GM12878 (cell line): ENCODE measurements at regions not wholly inside any gene's neighbourhood (a gene's known extent, or its start where the extent isn't known, plus 50 kb on each side); places are given as distances from the start of the nearest gene placed in this dataset.

Experiments used
- ATAC-seq: fragments of 200-7000 bp; cut with Tn5 transposase; 3 replicates; pipeline ENCODE4 v1.9.1; 2020; ENCODE audit warnings: mild to moderate bottlenecking, moderate library complexity
- BruUV-seq: library from RNA; stranded (reverse); fragments of 400-500 nt; replicated peaks from 2 replicates; lab custom pipeline; 2021; lab: Mats Ljungman, UMichigan
- CTCF ChIA-PET: fragments of 300-600 bp; sonication (Branson Sonifier 250); formaldehyde crosslinking; extraction: SDS; loops from one replicate; lab custom pipeline; 2021; ENCODE audit warnings: inconsistent platforms; lab: Yijun Ruan, JAX
- POLR2A ChIA-PET: fragments of 350-600 bp; formaldehyde crosslinking; extraction: SDS; loops from one replicate; lab custom pipeline; 2021; ENCODE audit warnings: inconsistent platforms; lab: Charles Lee
- RAD21 ChIA-PET: fragments of 300-600 bp; sonication (Branson Sonifier 250); formaldehyde crosslinking; loops from one replicate; lab custom pipeline; 2023; ENCODE audit warnings: antibody characterized with exemption; ENCODE audit not compliant: unreplicated experiment; lab: Charles Lee
- SMC1A ChIA-PET: fragments of 300-600 bp; sonication (Branson Sonifier 250); formaldehyde crosslinking; loops from one replicate; lab custom pipeline; 2023; ENCODE audit not compliant: unreplicated experiment, uncharacterized antibody; lab: Charles Lee
- DNase-seq: peaks from one replicate; pipeline ENCODE4 v3.0.0-alpha.2; 2011; ENCODE audit warnings: low read depth, low spot score
- FAIRE-seq: peaks from 3 replicates; lab custom pipeline; 2011; peaks lifted over from hg19 to GRCh38; lab: Jason Lieb, UNC
- H2AFZ ChIP-seq: 2 replicates; pipeline ENCODE4 v1.6.0; 2011; ENCODE audit warnings: low read depth, low read length, control low read depth; ENCODE audit not compliant: control insufficient read depth
- H3K27ac ChIP-seq: 2 replicates; pipeline ENCODE4 v1.5.1; 2011; ENCODE audit warnings: control low read depth; ENCODE audit not compliant: control insufficient read depth, insufficient read depth
- H3K27me3 ChIP-seq, 2 experiments: replicated peaks in 1 of 2; 2 replicates each; pipeline versions ENCODE4 v1.6.0 to v1.6.1; 2011; ENCODE audit warnings: low read length in 1 of 2; ENCODE audit not compliant: control insufficient read depth in 2 of 2, insufficient read depth in 2 of 2
- H3K36me3 ChIP-seq, 2 experiments: 2 replicates each; pipeline ENCODE4 v1.5.1; 2011; ENCODE audit warnings: low read length in 1 of 2; ENCODE audit not compliant: control insufficient read depth in 2 of 2, insufficient read depth in 2 of 2
- H3K4me1 ChIP-seq: 2 replicates; pipeline ENCODE4 v1.6.1; 2011; ENCODE audit warnings: mild to moderate bottlenecking, low read length, moderate library complexity, mixed read lengths; ENCODE audit not compliant: control insufficient read depth, insufficient read depth
- H3K4me2 ChIP-seq: 2 replicates; pipeline ENCODE4 v1.6.0; 2011; ENCODE audit warnings: control low read depth; ENCODE audit not compliant: control insufficient read depth, insufficient read depth
- H3K4me3 ChIP-seq: fragments of 200-600 bp; sonication (generic); 2 replicates; pipeline ENCODE4 v1.5.1; 2016
- H3K79me2 ChIP-seq: 2 replicates; pipeline ENCODE4 v1.6.0; 2011; ENCODE audit warnings: low read length; ENCODE audit not compliant: control insufficient read depth, insufficient read depth
- H3K9ac ChIP-seq: 2 replicates; pipeline ENCODE4 v1.8.0; 2011; ENCODE audit warnings: low read length, control low read depth, mixed read lengths; ENCODE audit not compliant: control insufficient read depth, insufficient read depth
- H3K9me3 ChIP-seq: replicated peaks from 3 replicates; pipeline ENCODE4 v1.5.1; 2011; ENCODE audit warnings: mild to moderate bottlenecking, low read length; ENCODE audit not compliant: control insufficient read depth, insufficient read depth
- H4K20me1 ChIP-seq: 2 replicates; pipeline ENCODE4 v1.6.0; 2011; ENCODE audit not compliant: control insufficient read depth, insufficient read depth
- MTA3 ChIP-seq: IDR thresholded peaks from 2 replicates; pipeline ENCODE4 v1.6.1; 2012; ENCODE audit warnings: low read length, inconsistent platforms, borderline replicate concordance
- SIN3A ChIP-seq: IDR thresholded peaks from 2 replicates; pipeline ENCODE4 v1.6.1; 2012; ENCODE audit warnings: low read depth, low read length, improper control_type of control experiment
- SMARCA5 ChIP-seq: fragments of 450-650 bp; IDR thresholded peaks from 2 replicates; pipeline ENCODE4 v1.6.1; 2017; ENCODE audit warnings: mild to moderate bottlenecking
- TCF3 ChIP-seq: IDR thresholded peaks from 2 replicates; pipeline ENCODE4 v1.6.1; 2012; ENCODE audit warnings: low read depth, mild to moderate bottlenecking, low read length, borderline replicate concordance; ENCODE audit not compliant: insufficient read depth
- TCF7 ChIP-seq: IDR thresholded peaks from 2 replicates; pipeline ENCODE4 v1.6.1; 2014; ENCODE audit warnings: antibody characterized with exemption, borderline replicate concordance
- WGBS: methylation state at CpG from one replicate; pipeline ENCODE4 v1.1.6; 2016; ENCODE audit warnings: low lambda C conversion rate; ENCODE audit not compliant: insufficient replicate concordance, insufficient coverage; ENCODE audit errors: missing lambda C conversion rate; 5-methylcytosine and 5-hydroxymethylcytosine counted together
- in situ Hi-C: fragments of 300-500 bp; cut with MboI; formaldehyde crosslinking; loops from 9 replicates; pipeline ENCODE4 v1.14.3; 2018; ENCODE audit warnings: mixed read lengths
- intact Hi-C: fragments of 100-400 bp; cut with micrococcal nuclease; formaldehyde crosslinking; loops from one replicate; pipeline ENCODE4 v1.14.2; 2022; ENCODE audit not compliant: unreplicated experiment
- TF ChIP-seq, protein P1 (sequence below): fragments of 450-650 bp; formaldehyde crosslinking; IDR thresholded peaks from 2 replicates; pipeline ENCODE4 v1.5.0; 2022; ENCODE audit warnings: mild to moderate bottlenecking, missing genetic modification characterization
- TF ChIP-seq, protein P2 (sequence below): fragments of 450-650 bp; IDR thresholded peaks from 2 replicates; pipeline ENCODE4 v1.6.1; 2017; ENCODE audit warnings: antibody characterized with exemption, mild to moderate bottlenecking, moderate library complexity

DNA sequence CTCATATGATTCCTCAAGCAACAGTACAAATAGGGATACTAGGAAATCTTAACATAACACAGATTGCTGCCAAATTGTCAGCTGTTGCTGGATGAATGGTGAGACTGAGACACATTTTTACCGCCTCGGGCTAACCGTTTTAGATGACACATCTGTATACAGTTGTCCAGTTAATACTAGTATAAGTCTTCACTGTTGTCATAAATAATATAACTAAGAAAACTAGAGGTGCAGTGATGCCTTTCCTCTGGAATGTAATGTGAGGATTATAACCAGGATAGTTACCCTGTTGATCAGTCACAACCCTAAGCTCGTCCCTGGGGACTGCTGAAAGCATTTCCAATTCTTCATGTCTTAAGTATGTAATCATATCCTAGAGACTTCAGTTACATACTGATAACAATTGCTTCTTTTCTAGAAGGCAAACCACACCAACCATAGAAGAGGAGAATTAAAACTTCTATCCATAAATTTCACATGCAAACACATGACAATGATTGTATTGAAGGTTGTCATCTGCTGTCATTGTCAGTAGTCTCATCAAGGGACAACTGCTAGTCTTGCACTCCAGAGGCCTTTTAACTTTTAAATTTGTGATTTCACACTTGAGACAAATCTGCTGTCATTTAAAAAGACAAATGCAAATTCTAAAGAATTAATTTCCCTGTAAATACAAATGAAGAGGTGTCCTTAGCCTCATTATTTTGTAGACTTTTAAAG, 100.4 kb upstream of the SEMA3D start:
- ChIA-PET CTCF (no interaction called here), SMC1A (no interaction called here), POLR2A (no interaction called here), RAD21 (no interaction called here)
- ATAC-seq (no peak), DNase-seq (no peak), FAIRE-seq (no peak)
- Histone ChIP-seq H3K27me3 (no peaks in the 10 kb centered on the region), H3K4me1 (no peaks in the 10 kb centered on the region), H3K4me3 (no peak overlapping the region), H3K36me3 (no peaks in the 10 kb centered on the region), H3K9ac (no peak overlapping the region), H3K4me2 (no peak overlapping the region), H2AFZ (no peak overlapping the region), H4K20me1 (no peaks in the 10 kb centered on the region), H3K27ac (no peak overlapping the region), H3K79me2 (no peaks in the 10 kb centered on the region), H3K9me3 (no peaks in the 10 kb centered on the region)
- no TSS peak for BruUV-seq
- TF ChIP-seq TCF7 (no peak), SIN3A (no peak), MTA3 (no peak), SMARCA5 (no peak), TCF3 (no peak)
- TF ChIP-seq, protein P1, sequence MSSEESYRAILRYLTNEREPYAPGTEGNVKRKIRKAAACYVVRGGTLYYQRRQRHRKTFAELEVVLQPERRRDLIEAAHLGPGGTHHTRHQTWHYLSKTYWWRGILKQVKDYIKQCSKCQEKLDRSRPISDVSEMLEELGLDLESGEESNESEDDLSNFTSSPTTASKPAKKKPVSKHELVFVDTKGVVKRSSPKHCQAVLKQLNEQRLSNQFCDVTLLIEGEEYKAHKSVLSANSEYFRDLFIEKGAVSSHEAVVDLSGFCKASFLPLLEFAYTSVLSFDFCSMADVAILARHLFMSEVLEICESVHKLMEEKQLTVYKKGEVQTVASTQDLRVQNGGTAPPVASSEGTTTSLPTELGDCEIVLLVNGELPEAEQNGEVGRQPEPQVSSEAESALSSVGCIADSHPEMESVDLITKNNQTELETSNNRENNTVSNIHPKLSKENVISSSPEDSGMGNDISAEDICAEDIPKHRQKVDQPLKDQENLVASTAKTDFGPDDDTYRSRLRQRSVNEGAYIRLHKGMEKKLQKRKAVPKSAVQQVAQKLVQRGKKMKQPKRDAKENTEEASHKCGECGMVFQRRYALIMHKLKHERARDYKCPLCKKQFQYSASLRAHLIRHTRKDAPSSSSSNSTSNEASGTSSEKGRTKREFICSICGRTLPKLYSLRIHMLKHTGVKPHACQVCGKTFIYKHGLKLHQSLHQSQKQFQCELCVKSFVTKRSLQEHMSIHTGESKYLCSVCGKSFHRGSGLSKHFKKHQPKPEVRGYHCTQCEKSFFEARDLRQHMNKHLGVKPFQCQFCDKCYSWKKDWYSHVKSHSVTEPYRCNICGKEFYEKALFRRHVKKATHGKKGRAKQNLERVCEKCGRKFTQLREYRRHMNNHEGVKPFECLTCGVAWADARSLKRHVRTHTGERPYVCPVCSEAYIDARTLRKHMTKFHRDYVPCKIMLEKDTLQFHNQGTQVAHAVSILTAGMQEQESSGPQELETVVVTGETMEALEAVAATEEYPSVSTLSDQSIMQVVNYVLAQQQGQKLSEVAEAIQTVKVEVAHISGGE (CRISPR knock-in tag): no peak
- TF ChIP-seq, protein P2, sequence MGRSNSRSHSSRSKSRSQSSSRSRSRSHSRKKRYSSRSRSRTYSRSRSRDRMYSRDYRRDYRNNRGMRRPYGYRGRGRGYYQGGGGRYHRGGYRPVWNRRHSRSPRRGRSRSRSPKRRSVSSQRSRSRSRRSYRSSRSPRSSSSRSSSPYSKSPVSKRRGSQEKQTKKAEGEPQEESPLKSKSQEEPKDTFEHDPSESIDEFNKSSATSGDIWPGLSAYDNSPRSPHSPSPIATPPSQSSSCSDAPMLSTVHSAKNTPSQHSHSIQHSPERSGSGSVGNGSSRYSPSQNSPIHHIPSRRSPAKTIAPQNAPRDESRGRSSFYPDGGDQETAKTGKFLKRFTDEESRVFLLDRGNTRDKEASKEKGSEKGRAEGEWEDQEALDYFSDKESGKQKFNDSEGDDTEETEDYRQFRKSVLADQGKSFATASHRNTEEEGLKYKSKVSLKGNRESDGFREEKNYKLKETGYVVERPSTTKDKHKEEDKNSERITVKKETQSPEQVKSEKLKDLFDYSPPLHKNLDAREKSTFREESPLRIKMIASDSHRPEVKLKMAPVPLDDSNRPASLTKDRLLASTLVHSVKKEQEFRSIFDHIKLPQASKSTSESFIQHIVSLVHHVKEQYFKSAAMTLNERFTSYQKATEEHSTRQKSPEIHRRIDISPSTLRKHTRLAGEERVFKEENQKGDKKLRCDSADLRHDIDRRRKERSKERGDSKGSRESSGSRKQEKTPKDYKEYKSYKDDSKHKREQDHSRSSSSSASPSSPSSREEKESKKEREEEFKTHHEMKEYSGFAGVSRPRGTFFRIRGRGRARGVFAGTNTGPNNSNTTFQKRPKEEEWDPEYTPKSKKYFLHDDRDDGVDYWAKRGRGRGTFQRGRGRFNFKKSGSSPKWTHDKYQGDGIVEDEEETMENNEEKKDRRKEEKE: no peak
- in situ Hi-C loops (no loop called here), intact Hi-C loops (loop anchor here (10.0 kb wide), 1 partner anchor 62 kb away; no protein-coding TSS in a partner anchor)
- WGBS: 31% methylated on average over 4 of the region's 4 CpGs
